ENCODE measurements at regions not wholly inside any gene's neighbourhood (a gene's known extent, or its start where the extent isn't known, plus 50 kb on each side); places are given as distances from the start of the nearest gene placed in this dataset.

DNA sequence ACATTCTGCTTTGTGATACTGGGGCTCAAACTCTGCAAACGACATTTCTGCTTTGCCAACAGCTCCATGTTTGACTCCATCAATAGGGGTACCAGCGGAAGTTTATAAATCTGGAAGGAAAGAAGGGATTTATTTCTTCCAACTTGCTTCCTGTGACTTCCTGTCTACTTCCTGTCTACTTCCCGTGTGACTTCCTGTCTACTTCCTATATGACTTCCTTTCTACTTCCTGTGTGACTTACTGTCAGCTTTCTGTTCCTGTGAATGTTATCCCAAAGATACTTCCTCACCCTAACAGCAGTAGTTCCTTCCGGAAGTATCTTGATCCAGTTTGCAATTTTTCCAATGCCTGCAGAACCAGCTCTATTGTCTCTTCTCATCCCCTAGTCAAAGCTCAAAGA lies 52.0 kb upstream of the MBOAT2 start:
- H3K4me1 ChIP-seq (ENCODE audit: insufficient read depth, low read length), result no peaks in the 10 kb centered on the region
- H3K36me3 ChIP-seq (ENCODE audit: insufficient read depth, low read length), result no peaks in the 10 kb centered on the region
- no peak overlapping the region for H3K9ac ChIP-seq (ENCODE audit: low read depth, low read length)
- WGBS, result 91% methylated on average over 4 of the region's 4 CpGs
- H3K27me3 ChIP-seq (ENCODE audit: insufficient read depth, low read length), result no peaks in the 10 kb centered on the region
- no peak overlapping the region for H3K4me3 ChIP-seq (ENCODE audit: low read length)
- H3K9me3 ChIP-seq (ENCODE audit: insufficient read depth, low read depth, low read length), result no peaks in the 10 kb centered on the region
- H3K27ac ChIP-seq (ENCODE audit: low read depth, low read length), result no peak overlapping the region

- no peak overlapping the region for H3K4me3 ChIP-seq (ENCODE audit: low read length)
- no peaks in the 10 kb centered on the region for H3K27me3 ChIP-seq (ENCODE audit: insufficient read depth, low read length)
- H3K4me1 ChIP-seq (ENCODE audit: insufficient read depth, low read length), result no peaks in the 10 kb centered on the region
- H3K36me3 ChIP-seq (ENCODE audit: insufficient read depth, low read length), result no peaks in the 10 kb centered on the region
- no peaks in the 10 kb centered on the region for H3K9me3 ChIP-seq (ENCODE audit: insufficient read depth, low read depth, low read length)
- no peak overlapping the region for H3K27ac ChIP-seq (ENCODE audit: low read depth, low read length)
- no peak overlapping the region for H3K9ac ChIP-seq (ENCODE audit: low read depth, low read length)
- 93% methylated on average over 2 of the region's 2 CpGs for WGBS
Measured at GRCh38 chr2:9053534-9053931, 50.0 kb upstream of the MBOAT2 start.

All from HUES64 (cell line).